Stimulated activated CD8-positive, alpha-beta memory T cell treated with anti-CD3 and anti-CD28 coated beads, Interleukin-12 subunit alpha, Interleukin-12 subunit beta, amount 100 ng/mL, for 24 hours (primary cell): ENCODE measurements at regions not wholly inside any gene's neighbourhood (a gene's known extent, or its start where the extent isn't known, plus 50 kb on each side); places are given as distances from the start of the nearest gene placed in this dataset.

ENCODE experiments used
- DNase-seq: peaks from one replicate; pipeline ENCODE4 v3.0.0-alpha.2; 2020; ENCODE audit errors: extremely low read depth

GRCh38 chr13:44181931-44182330 is 191.7 kb upstream of the SERP2 start:
- DNase-seq = no peak

GRCh38 chr13:44184740-44185139 is 188.9 kb upstream of the SERP2 start:
- DNase-seq = no peak

GRCh38 chr13:44188257-44188656 is 185.4 kb upstream of the SERP2 start:
- DNase-seq = no peak

GRCh38 chr13:44189085-44189484 is 184.5 kb upstream of the SERP2 start:
- DNase-seq = no peak

- DNase-seq = no peak
Observed at GRCh38 chr13:44191103-44191502, 182.5 kb upstream of the SERP2 start.

GRCh38 chr13:44191504-44192171 is 182.0 kb upstream of the SERP2 start:
- no peak for DNase-seq

GRCh38 chr13:44193731-44194130 is 179.9 kb upstream of the SERP2 start:
- DNase-seq = no peak

GRCh38 chr13:44195245-44195644 is 178.4 kb upstream of the SERP2 start:
- no peak for DNase-seq

GRCh38 chr13:44196196-44196751 is 177.3 kb upstream of the SERP2 start:
- DNase-seq = no peak

GRCh38 chr13:44197791-44198770 is 175.5 kb upstream of the SERP2 start:
- DNase-seq = no peak

- DNase-seq = no peak
Observed at GRCh38 chr13:44198826-44199225, 174.8 kb upstream of the SERP2 start.

GRCh38 chr13:44199627-44200207 is 173.9 kb upstream of the SERP2 start:
- no peak for DNase-seq

- no peak for DNase-seq
Observed at GRCh38 chr13:44206434-44206833, 167.2 kb upstream of the SERP2 start.

- no peak for DNase-seq
Observed at GRCh38 chr13:44207476-44207875, 166.1 kb upstream of the SERP2 start.

GRCh38 chr13:44210525-44210924 is 163.1 kb upstream of the SERP2 start:
- DNase-seq = no peak

- DNase-seq = no peak
Observed at GRCh38 chr13:44211286-44211685, 162.3 kb upstream of the SERP2 start.

- no peak for DNase-seq
Observed at GRCh38 chr13:44211704-44212346, 161.8 kb upstream of the SERP2 start.

GRCh38 chr13:44212633-44213396 is 160.8 kb upstream of the SERP2 start:
- no peak for DNase-seq

- no peak for DNase-seq
Observed at GRCh38 chr13:44218501-44219240, 155.0 kb upstream of the SERP2 start.
